GM21367 (cell line): ENCODE measurements at regions not wholly inside any gene's neighbourhood (a gene's known extent, or its start where the extent isn't known, plus 50 kb on each side); places are given as distances from the start of the nearest gene placed in this dataset.
"Not testable (repeated sequence)": the region's sequence is repeated elsewhere in the genome, so short reads cannot be mapped to it uniquely, and the experiment has no call there.

ENCODE experiments used
- ATAC-seq: cut with Tn5 transposase; IDR thresholded peaks from one replicate; pipeline ENCODE4 v1.9.1; 2021; ENCODE audit not compliant: unreplicated experiment

- no peak for ATAC-seq
Measured at GRCh38 chr22:48621085-48621484, 1206.6 kb downstream of the BRD1 start.

DNA sequence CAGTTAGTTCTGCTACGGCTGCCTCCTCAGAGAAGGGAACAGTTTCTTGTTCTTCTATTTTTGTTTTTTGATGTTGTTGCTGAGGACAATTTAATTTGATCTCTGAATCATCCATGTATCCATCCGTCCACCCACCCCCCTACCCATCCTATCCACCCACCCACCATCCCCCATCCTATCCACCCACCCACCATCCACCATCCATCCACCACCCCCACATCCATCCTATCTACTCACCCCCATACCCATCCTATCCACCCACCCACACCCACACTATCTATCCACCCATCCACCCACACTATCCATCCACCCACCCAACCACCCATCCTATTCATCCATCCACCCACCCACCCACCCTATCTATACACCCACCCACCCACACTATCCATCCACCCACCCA lies 1207.2 kb downstream of the BRD1 start:
- ATAC-seq = not testable (repeated sequence)

GRCh38 chr22:48619721-48620120 lies 1208.0 kb downstream of the BRD1 start:
- no peak for ATAC-seq

DNA sequence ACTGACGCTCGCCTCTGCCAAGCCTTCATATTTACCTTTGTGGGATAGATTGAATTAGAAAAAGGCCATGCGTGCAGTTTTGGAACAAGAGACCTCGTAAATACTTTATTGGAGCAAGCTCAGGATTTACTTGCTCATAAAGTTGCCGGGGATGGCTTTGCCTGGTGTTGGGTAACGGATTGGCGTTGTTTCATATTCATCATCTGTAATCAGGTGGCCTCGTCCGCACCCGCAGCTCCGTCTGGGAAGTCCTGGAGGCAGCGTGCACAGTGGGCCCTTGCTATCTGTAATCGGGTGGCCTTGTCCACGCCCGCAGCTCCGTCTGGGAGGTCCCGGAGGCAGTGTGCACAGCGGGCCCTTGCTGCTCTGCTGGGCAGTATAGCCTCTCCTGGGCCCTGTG lies 1209.3 kb downstream of the BRD1 start:
- ATAC-seq = no peak

DNA sequence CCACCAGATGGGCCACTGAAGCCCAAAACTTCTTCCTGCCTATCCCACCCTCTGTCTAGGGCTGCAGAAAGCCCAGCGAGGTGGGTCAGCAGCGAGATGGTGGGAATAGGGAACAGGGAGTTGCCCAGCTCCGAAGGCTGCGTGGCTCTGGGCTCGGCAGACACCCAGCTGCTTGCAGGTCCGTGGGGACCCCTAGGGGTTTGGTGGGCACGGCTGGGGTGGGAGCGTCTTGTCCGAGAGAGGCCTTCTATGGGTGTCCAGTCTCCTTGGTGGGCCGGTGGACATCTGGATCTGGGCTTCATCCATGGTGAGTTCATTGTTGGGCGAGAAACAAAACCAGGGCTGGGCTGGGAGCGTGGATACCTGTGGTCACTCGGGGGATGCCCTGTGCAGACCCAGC lies 1211.0 kb downstream of the BRD1 start:
- no peak for ATAC-seq

- ATAC-seq = no peak
Measured at GRCh38 chr22:48615171-48616008, 1212.3 kb downstream of the BRD1 start.

GRCh38 chr22:48613566-48614200 lies 1214.0 kb downstream of the BRD1 start:
- ATAC-seq = no peak

GRCh38 chr22:48612077-48612995 lies 1215.3 kb downstream of the BRD1 start:
- no peak for ATAC-seq

- no peak for ATAC-seq
Measured at GRCh38 chr22:48609279-48609865, 1218.3 kb downstream of the BRD1 start.

GRCh38 chr22:48607901-48608662 lies 1219.6 kb downstream of the BRD1 start:
- no peak for ATAC-seq

DNA sequence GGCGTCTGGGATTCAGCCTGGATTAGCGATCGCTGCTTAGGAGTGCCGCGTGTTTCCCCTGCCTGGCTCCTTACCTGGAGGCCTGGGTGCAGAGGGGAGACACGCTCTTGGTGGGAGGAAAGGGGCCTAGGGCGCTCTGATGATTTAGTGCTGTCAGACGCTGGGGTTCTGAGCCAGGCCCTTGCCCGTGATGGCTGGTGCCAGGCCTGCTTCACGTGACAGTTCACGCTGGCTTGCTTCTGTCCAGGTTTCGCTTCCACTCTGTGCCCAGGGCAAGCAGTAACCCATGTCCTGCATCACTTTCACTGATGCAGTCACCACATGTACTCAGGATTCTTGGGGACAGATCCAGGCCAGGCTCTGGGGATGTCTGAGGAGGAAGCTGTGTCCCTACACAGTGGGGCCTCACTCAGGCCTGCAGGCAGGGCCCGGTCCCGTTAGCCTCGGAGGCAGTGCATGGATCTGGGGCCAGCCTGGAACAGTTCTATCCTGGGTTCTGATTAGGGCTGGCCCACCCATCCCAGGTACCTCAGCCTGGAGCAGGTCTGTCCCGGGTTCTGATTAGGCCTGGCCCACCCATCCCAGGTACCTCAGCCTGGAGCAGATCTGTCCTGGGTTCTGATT lies 1220.9 kb downstream of the BRD1 start:
- no peak for ATAC-seq

DNA sequence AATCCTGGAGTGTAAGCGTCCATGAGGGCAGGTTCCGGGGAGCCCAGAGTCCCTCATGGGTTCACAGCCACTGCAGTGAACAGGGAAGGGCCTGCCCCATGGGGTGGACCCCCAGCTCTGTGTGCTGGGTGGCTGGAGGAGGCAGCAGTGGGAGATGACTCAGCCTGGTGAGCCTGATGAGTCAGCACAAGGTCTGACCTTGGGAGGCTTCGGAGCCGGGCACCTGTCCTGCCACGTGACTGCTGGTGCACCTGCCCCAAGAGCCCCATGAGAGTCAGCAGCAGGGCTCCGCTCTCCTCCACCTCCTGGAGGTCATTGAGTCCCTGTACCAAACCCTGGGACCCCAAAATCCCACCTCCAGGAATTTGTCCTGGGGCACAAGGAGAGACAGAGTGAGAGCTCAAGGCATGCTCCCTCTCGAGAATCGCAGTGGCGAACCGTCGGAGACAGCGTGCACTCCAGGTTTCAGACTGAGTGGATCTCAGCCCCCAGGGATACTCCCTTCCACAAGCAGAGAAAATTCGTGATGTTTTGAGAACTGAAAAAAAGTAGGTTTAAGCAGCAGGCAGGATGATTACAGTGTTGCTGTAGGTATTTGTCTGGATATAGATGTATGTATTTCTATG lies 1221.7 kb downstream of the BRD1 start:
- no peak for ATAC-seq

GRCh38 chr22:48605125-48605524 lies 1222.5 kb downstream of the BRD1 start:
- ATAC-seq = no peak

DNA sequence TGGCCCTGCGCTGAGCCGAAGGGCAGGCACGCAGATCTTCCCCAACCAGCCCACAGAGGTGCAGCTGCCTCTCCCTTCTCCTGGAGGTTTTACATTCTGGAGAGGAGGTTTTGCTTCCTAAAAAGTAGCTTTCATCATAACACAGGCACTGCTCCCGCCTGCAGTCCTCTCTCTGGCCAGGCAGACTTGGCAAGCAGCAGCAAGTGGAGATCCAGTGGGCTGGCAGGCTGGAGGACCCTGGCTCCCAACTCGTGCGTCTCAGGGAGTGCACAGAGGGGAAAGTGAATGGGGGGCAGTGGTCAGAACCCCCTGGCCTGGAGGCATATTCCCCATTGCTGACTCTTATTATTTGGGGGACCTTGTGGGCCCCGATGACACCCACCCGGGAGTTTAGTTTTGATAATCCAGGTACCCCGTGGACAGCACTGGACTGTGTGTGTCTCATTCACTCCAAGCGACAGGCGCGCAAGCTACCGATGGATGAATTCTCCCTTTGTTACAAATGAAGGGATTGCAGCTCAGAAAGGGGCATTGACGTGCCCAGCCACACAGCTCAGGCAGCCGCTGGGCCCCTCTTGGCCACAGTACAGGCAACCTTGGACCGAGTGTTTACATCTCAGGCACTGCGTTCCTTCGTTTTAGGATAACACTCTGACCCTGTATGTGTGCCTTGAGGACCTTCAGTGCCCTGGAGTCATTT lies 1223.9 kb downstream of the BRD1 start:
- no peak for ATAC-seq

GRCh38 chr22:48602805-48603518 lies 1224.7 kb downstream of the BRD1 start:
- no peak for ATAC-seq

DNA sequence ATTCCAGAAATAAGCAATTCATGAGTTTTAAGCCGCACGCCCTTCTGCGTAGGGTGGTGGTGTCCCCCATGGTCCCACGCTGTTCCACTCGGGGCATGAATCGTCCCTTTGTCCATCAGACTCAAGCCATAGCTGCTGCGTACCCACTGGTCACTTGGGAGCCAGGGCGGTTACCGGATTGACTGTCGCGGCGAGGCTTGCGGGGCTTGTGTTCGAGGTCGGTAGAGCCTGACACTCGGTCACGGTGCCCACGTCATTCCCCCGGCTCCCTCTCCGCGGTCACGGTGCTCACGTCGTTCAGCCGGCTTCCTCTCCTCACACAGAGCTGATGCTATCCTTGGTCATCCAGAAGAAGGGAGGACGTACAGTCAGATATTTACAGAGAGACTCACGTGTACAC lies 1227.0 kb downstream of the BRD1 start:
- no peak for ATAC-seq

DNA sequence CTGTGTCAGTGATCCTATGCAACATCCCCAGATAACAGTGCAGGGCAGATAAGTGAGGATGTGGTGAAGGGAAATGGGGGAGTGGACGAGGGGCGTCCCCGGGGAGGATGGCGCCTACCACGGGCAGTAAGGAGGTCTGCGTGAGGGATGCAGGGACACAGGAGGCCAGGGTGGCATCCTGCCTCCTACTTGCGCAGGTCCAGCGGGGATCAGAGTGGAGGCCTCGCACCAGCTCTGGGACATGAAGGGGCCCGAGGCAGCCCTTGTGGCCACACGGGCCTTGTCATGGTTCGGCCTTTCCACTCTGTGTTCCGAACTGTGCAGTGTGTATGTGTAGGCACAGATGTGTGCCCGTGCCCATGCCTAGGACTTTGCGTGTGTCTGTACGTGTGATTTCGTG lies 1227.5 kb downstream of the BRD1 start:
- no peak for ATAC-seq

DNA sequence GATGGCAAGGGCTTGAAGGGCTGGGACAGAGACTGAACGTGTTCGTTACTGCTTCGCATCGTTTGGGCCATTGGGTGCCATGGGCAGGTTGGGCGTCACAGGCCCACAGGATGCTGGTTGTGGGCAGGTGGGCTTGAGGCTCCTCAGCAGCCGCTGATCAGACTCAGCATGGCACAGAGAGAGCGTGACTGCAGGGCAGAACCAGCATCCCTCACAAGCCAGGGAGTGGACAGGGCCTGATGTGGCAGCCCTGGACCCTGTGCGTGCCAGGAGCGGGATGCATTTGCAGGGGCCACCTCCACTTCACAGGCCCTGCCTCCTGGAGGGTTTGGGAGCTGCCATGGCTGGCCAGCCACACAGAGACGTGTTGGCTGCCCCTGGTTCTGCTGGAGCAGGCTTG lies 1228.3 kb downstream of the BRD1 start:
- ATAC-seq = no peak
